ENCODE measurements at regions not wholly inside any gene's neighbourhood (a gene's known extent, or its start where the extent isn't known, plus 50 kb on each side); places are given as distances from the start of the nearest gene placed in this dataset.

DNA sequence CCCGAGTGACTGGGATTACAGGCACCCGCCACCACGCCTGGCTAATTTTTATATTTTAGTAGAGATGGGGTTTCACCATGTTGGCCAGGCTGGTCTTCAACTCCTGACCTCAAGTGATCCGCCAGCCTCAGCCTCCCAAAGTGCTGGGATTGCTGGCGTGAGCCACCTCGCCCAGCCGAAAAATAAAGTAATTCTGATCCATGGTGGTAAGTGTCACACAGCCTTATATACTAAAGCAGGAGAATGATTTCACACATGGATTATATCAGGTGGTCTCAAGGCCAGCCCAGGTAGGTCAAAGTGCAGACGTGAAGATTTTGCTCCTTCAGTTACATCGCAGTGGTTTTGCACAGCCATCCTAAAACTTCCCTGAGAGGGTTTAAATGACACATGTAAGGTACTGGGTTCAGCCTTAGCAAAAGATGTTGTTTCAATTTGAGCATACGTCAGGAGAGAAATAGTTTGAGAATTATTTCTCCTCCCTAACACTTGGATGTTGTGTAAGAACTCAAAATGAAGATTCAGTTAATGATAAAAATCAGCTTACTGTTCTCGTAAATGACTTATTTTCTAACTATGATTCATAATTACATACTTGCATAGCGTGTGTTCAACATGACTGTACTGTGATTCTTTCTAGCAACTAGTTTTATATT lies 93.0 kb upstream of the SLC39A10 start:
- no peak overlapping the region for H2AFZ ChIP-seq
- DNase-seq (ENCODE audit: low spot score), result no peak
- no peak overlapping the region for H3K27ac ChIP-seq
- H3K27me3 ChIP-seq, result no peaks in the 10 kb centered on the region
- TF ChIP-seq CTCF (IDR thresholded peaks at IDR 0.05; ENCODE audit: poor library complexity), result no peak
- no peak for TF ChIP-seq EZH2phosphoT487 (IDR thresholded peaks at IDR 0.05; ENCODE audit: low read depth, severe bottlenecking, unreplicated experiment)
- no peak for TF ChIP-seq EZH2 (IDR thresholded peaks at IDR 0.05; ENCODE audit: borderline replicate concordance)
- no peaks in the 10 kb centered on the region for H3K9me2 ChIP-seq (replicated peaks; ENCODE audit: insufficient read depth)
- H3K36me3 ChIP-seq (replicated peaks; ENCODE audit: insufficient read depth, low read depth), result no peaks in the 10 kb centered on the region
- no peaks in the 10 kb centered on the region for H3K9me3 ChIP-seq (ENCODE audit: low read depth)
- H3K4me1 ChIP-seq (ENCODE audit: insufficient read depth), result peaks cover 4% of the 10 kb centered on the region
- no peak overlapping the region for H3K4me3 ChIP-seq
- H3K79me2 ChIP-seq, result no peaks in the 10 kb centered on the region
- H3K4me2 ChIP-seq, result no peak overlapping the region
- no peaks in the 10 kb centered on the region for H4K20me1 ChIP-seq (ENCODE audit: insufficient read depth, poor library complexity, severe bottlenecking)
- 92% methylated on average over 12 of the region's 12 CpGs for WGBS (ENCODE audit: low lambda C conversion rate, missing lambda C conversion rate)

GRCh38 chr2:195562570-195563566 lies 94.2 kb upstream of the SLC39A10 start:
- no peaks in the 10 kb centered on the region for H3K9me2 ChIP-seq (replicated peaks; ENCODE audit: insufficient read depth)
- WGBS (ENCODE audit: low lambda C conversion rate, missing lambda C conversion rate), result 82% methylated on average over 14 of the region's 28 CpGs
- H3K27me3 ChIP-seq, result no peaks in the 10 kb centered on the region
- TF ChIP-seq CTCF (IDR thresholded peaks at IDR 0.05; ENCODE audit: poor library complexity) (no peak), EZH2 (IDR thresholded peaks at IDR 0.05; ENCODE audit: borderline replicate concordance) (no peak), EZH2phosphoT487 (IDR thresholded peaks at IDR 0.05; ENCODE audit: low read depth, severe bottlenecking, unreplicated experiment) (no peak)
- no peaks in the 10 kb centered on the region for H3K9me3 ChIP-seq (ENCODE audit: low read depth)
- H3K27ac ChIP-seq, result no peak overlapping the region
- H3K4me3 ChIP-seq, result no peak overlapping the region
- H3K4me1 ChIP-seq (ENCODE audit: insufficient read depth), result peaks cover 4% of the 10 kb centered on the region
- H3K4me2 ChIP-seq, result no peak overlapping the region
- no peaks in the 10 kb centered on the region for H4K20me1 ChIP-seq (ENCODE audit: insufficient read depth, poor library complexity, severe bottlenecking)
- H2AFZ ChIP-seq, result no peak overlapping the region
- no peak for DNase-seq (ENCODE audit: low spot score)
- no peaks in the 10 kb centered on the region for H3K79me2 ChIP-seq
- no peaks in the 10 kb centered on the region for H3K36me3 ChIP-seq (replicated peaks; ENCODE audit: insufficient read depth, low read depth)

GRCh38 chr2:195561116-195561921 lies 95.7 kb upstream of the SLC39A10 start:
- Histone ChIP-seq H3K9me2 (replicated peaks; ENCODE audit: insufficient read depth) (no peaks in the 10 kb centered on the region), H3K4me2 (no peak overlapping the region), H4K20me1 (ENCODE audit: insufficient read depth, poor library complexity, severe bottlenecking) (no peaks in the 10 kb centered on the region), H3K27ac (no peak overlapping the region), H2AFZ (no peak overlapping the region), H3K9me3 (ENCODE audit: low read depth) (no peaks in the 10 kb centered on the region), H3K79me2 (no peaks in the 10 kb centered on the region), H3K36me3 (replicated peaks; ENCODE audit: insufficient read depth, low read depth) (no peaks in the 10 kb centered on the region), H3K4me1 (ENCODE audit: insufficient read depth) (peaks cover 4% of the 10 kb centered on the region), H3K4me3 (no peak overlapping the region), H3K27me3 (no peaks in the 10 kb centered on the region)
- WGBS (ENCODE audit: low lambda C conversion rate, missing lambda C conversion rate), result 94% methylated on average over 6 of the region's 6 CpGs
- TF ChIP-seq EZH2phosphoT487 (IDR thresholded peaks at IDR 0.05; ENCODE audit: low read depth, severe bottlenecking, unreplicated experiment) (no peak), CTCF (IDR thresholded peaks at IDR 0.05; ENCODE audit: poor library complexity) (no peak), EZH2 (IDR thresholded peaks at IDR 0.05; ENCODE audit: borderline replicate concordance) (no peak)
- DNase-seq (ENCODE audit: low spot score), result no peak

Measured in hepatocyte (in vitro differentiated cells).